GM12892 (cell line): ENCODE measurements at regions not wholly inside any gene's neighbourhood (a gene's known extent, or its start where the extent isn't known, plus 50 kb on each side); places are given as distances from the start of the nearest gene placed in this dataset.

Source experiments
- POLR2A ChIP-seq: IDR thresholded peaks from 2 replicates; pipeline ENCODE4 v1.6.1; 2011; ENCODE audit warnings: low read depth, low read length, control low read depth
- POLR2AphosphoS5 ChIP-seq: IDR thresholded peaks from 2 replicates; pipeline ENCODE4 v1.6.1; 2011; ENCODE audit warnings: low read depth, low read length, control low read depth
- TAF1 ChIP-seq: IDR thresholded peaks from 2 replicates; pipeline ENCODE4 v1.6.1; 2011; ENCODE audit warnings: low read depth, mild to moderate bottlenecking, control low read depth, low read length, borderline replicate concordance

GRCh38 chr22:27267145-27267544, 534.4 kb downstream of the MN1 start:
- TF ChIP-seq POLR2AphosphoS5 = no peak
- no peak for TF ChIP-seq POLR2A
- no peak for TF ChIP-seq TAF1
